ENCODE measurements at regions not wholly inside any gene's neighbourhood (a gene's known extent, or its start where the extent isn't known, plus 50 kb on each side); places are given as distances from the start of the nearest gene placed in this dataset.
"Not testable (repeated sequence)": the region's sequence is repeated elsewhere in the genome, so short reads cannot be mapped to it uniquely, and the experiment has no call there.

DNA sequence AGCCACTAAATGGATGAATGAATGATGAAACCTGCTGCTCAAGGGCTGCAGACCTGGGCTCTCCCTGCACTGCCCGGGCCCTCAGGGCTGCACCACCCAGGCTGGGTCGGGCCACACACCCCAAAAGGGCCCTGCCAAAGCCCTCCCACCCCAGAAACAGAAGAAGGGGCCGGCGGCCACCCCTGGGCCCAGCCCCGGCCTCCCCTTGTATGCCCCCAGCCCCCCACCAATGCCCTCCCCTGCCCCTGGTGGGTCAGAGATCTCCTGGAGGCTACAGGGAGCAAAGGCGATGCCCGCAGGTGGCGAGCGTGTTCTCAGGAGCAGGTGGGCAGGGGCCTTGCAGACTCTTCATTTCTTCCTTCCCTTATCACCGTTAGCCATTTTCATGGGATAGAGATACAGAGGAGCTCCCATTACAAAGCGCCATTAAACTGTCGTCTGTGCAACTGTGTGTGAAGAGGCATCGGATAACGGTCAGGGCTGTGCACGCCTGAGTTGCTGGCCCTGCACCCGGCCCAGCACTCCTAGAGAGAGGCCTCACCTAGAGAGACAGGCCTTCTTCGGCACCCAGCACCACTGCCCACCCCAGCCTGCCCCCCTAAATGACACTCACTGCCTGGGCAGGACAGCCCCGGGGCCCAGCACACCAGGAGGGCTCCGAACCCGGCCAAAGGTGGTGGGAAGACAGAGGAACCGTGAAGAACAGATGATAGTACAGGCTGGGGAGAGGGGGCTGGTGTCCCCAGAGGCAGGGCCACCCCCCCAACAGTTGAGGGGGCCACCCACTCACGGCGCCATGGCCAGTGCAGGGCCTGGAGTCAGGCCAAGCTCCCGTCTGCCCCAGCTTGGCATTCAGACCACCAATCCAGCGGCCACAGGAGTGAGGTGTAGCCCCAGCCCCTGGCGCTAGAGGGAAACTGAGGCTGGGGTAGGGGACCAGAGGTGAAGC, 133.7 kb downstream of the FAM53A start:
- no peak overlapping the region for H3K4me3 ChIP-seq
- ATAC-seq (ENCODE audit: insufficient read depth, low FRiP score) = no peak
- peaks cover 0 to 5% (median 0%) of the 10 kb centered on the region in 5 donors for H3K4me1 ChIP-seq (ENCODE audit: control insufficient read depth in 5 of 5, insufficient read depth in 5 of 5, low read length in 5 of 5)
- peaks cover 3 to 12% (median 3%) of the 10 kb centered on the region in 3 donors for H3K27me3 ChIP-seq (ENCODE audit: control insufficient read depth in 3 of 3, insufficient read depth in 3 of 3, low read length in 2 of 3)
- TF ChIP-seq, protein P1, sequence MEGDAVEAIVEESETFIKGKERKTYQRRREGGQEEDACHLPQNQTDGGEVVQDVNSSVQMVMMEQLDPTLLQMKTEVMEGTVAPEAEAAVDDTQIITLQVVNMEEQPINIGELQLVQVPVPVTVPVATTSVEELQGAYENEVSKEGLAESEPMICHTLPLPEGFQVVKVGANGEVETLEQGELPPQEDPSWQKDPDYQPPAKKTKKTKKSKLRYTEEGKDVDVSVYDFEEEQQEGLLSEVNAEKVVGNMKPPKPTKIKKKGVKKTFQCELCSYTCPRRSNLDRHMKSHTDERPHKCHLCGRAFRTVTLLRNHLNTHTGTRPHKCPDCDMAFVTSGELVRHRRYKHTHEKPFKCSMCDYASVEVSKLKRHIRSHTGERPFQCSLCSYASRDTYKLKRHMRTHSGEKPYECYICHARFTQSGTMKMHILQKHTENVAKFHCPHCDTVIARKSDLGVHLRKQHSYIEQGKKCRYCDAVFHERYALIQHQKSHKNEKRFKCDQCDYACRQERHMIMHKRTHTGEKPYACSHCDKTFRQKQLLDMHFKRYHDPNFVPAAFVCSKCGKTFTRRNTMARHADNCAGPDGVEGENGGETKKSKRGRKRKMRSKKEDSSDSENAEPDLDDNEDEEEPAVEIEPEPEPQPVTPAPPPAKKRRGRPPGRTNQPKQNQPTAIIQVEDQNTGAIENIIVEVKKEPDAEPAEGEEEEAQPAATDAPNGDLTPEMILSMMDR (IDR thresholded peaks at IDR 0.05; ENCODE audit: control extremely low read depth, extremely low read depth) = no peak
- DNase-seq = no peak
- 75 to 88% methylated on average over 24 to 26 of the region's 26 CpGs for WGBS, 2 donors
- peaks cover 0 to 1% (median 0%) of the 10 kb centered on the region in 4 donors for H3K36me3 ChIP-seq (ENCODE audit: control insufficient read depth in 4 of 4, insufficient read depth in 4 of 4, low read length in 4 of 4)
- no peak overlapping the region for H3K27ac ChIP-seq (ENCODE audit: low read depth in 1 of 2, low read length in 1 of 2)
- no peak overlapping the region for H3K9ac ChIP-seq (ENCODE audit: insufficient read depth in 1 of 2, low read length in 2 of 2)
- peaks cover 0 to 2% (median 0%) of the 10 kb centered on the region in 4 donors for H3K9me3 ChIP-seq (ENCODE audit: control insufficient read depth in 4 of 4, insufficient read depth in 3 of 4, low read length in 3 of 4)

GRCh38 chr4:1549638-1550035, 134.5 kb downstream of the FAM53A start:
- no peak for ATAC-seq (ENCODE audit: insufficient read depth, low FRiP score)
- WGBS, 2 donors = 82 to 84% methylated on average over 11 of the region's 11 CpGs
- Histone ChIP-seq H3K36me3 (ENCODE audit: control insufficient read depth in 4 of 4, insufficient read depth in 4 of 4, low read length in 4 of 4) (peaks cover 0 to 1% (median 0%) of the 10 kb centered on the region in 4 donors), H3K9ac (ENCODE audit: insufficient read depth in 1 of 2, low read length in 2 of 2) (no peak overlapping the region), H3K27ac (ENCODE audit: low read depth in 1 of 2, low read length in 1 of 2) (peak overlapping the region in 1 of 2 donors; percentile 20), H3K27me3 (ENCODE audit: control insufficient read depth in 3 of 3, insufficient read depth in 3 of 3, low read length in 2 of 3) (peaks cover 3 to 11% (median 3%) of the 10 kb centered on the region in 3 donors), H3K4me1 (ENCODE audit: control insufficient read depth in 5 of 5, insufficient read depth in 5 of 5, low read length in 5 of 5) (peaks cover 0 to 5% (median 0%) of the 10 kb centered on the region in 5 donors), H3K4me3 (no peak overlapping the region), H3K9me3 (ENCODE audit: control insufficient read depth in 4 of 4, insufficient read depth in 3 of 4, low read length in 3 of 4) (no peaks in the 10 kb centered on the region)
- TF ChIP-seq, protein P1 (IDR thresholded peaks at IDR 0.05; ENCODE audit: control extremely low read depth, extremely low read depth) = no peak
- DNase-seq = no peak

GRCh38 chr4:1548827-1549637, 135.1 kb downstream of the FAM53A start:
- Histone ChIP-seq H3K4me3 (peak overlapping the region; percentile 30), H3K27me3 (ENCODE audit: control insufficient read depth in 3 of 3, insufficient read depth in 3 of 3, low read length in 2 of 3) (peaks cover 3 to 11% (median 3%) of the 10 kb centered on the region in 3 donors), H3K27ac (ENCODE audit: low read depth in 1 of 2, low read length in 1 of 2) (peak overlapping the region; percentile 20 to 59)
- not testable (repeated sequence) for H3K36me3 ChIP-seq (ENCODE audit: control insufficient read depth in 4 of 4, insufficient read depth in 4 of 4, low read length in 4 of 4); H3K9ac ChIP-seq (ENCODE audit: insufficient read depth in 1 of 2, low read length in 2 of 2); H3K4me1 ChIP-seq (ENCODE audit: control insufficient read depth in 5 of 5, insufficient read depth in 5 of 5, low read length in 5 of 5); H3K9me3 ChIP-seq (ENCODE audit: control insufficient read depth in 4 of 4, insufficient read depth in 3 of 4, low read length in 3 of 4)
- WGBS, 2 donors = 16 to 27% methylated on average over 28 to 33 of the region's 33 CpGs
- ATAC-seq (ENCODE audit: insufficient read depth, low FRiP score) (peak; percentile 79), DNase-seq (peak; percentile 42 to 68 (median 47))
- TF ChIP-seq, protein P1 (IDR thresholded peaks at IDR 0.05; ENCODE audit: control extremely low read depth, extremely low read depth) = peak; percentile 41
